SK-N-SH (cell line): ENCODE measurements at regions not wholly inside any gene's neighbourhood (a gene's known extent, or its start where the extent isn't known, plus 50 kb on each side); places are given as distances from the start of the nearest gene placed in this dataset.
A peak's percentile ranks its signal among the peaks of the same experiment; 100 is the strongest.

Experiments used
- CTCF ChIA-PET: fragments of 300-600, 350-600 bp; formaldehyde crosslinking; extraction: SDS; loops from one replicate; lab custom pipeline; 2021; lab: Yijun Ruan, JAX
- POLR2A ChIA-PET: fragments of 350-600 bp; sonication (Branson Sonifier 250); formaldehyde crosslinking; extraction: SDS; loops from one replicate; lab custom pipeline; 2020; ENCODE audit warnings: antibody characterized with exemption, inconsistent platforms; lab: Yijun Ruan, JAX
- DNase-seq: peaks from one replicate; pipeline ENCODE4 v3.0.0; 2012
- H2AFZ ChIP-seq: fragments of 200-600 bp; sonication (generic); 2 replicates; pipeline ENCODE4 v1.8.1; 2016; ENCODE audit warnings: antibody characterized with exemption, mild to moderate bottlenecking, low read depth
- H3F3A ChIP-seq: fragments of 200-600 bp; sonication (generic); replicated peaks from 2 replicates; pipeline ENCODE3; 2016; ENCODE audit warnings: antibody characterized with exemption, mild to moderate bottlenecking; ENCODE audit not compliant: insufficient read depth
- H3K27ac ChIP-seq, 2 experiments: fragments of 200-500 bp in 1 of 2; fragments of 200-600 bp in 1 of 2; sonication (Bioruptor generic) in 1 of 2; sonication (generic), shearing (Covaris generic) in 1 of 2; 2 replicates each; pipeline versions ENCODE4 v1.5.1 to v1.6.1; 2014 to 2016; ENCODE audit warnings: low read depth in 2 of 2, inconsistent platforms in 1 of 2, low read length in 1 of 2, mild to moderate bottlenecking in 1 of 2, mixed read lengths in 1 of 2
- H3K27me3 ChIP-seq: fragments of 200-600 bp; sonication (generic), shearing (Covaris generic); 2 replicates; pipeline ENCODE4 v1.6.1; 2016; ENCODE audit warnings: mixed run types; ENCODE audit not compliant: insufficient read depth
- H3K36me3 ChIP-seq, 2 experiments: fragments of 200-500 bp in 1 of 2; fragments of 200-600 bp in 1 of 2; sonication (Bioruptor generic) in 1 of 2; sonication (generic) in 1 of 2; replicated peaks in 1 of 2; 2 replicates each; pipeline versions ENCODE3 to v1.5.1; 2014 to 2016; ENCODE audit warnings: low read length in 1 of 2, mild to moderate bottlenecking in 1 of 2; ENCODE audit not compliant: insufficient read depth in 2 of 2, control insufficient read depth in 1 of 2
- H3K4me1 ChIP-seq, 2 experiments: fragments of 200-500 bp in 1 of 2; fragments of 200-600 bp in 1 of 2; sonication (Bioruptor generic) in 1 of 2; sonication (generic), shearing (Covaris generic) in 1 of 2; 2 replicates each; pipeline versions ENCODE4 v1.5.1 to v1.6.1; 2014 to 2016; ENCODE audit warnings: low read depth in 1 of 2, low read length in 1 of 2, mixed run types in 1 of 2; ENCODE audit not compliant: insufficient read depth in 2 of 2, control insufficient read depth in 1 of 2
- H3K4me2 ChIP-seq: fragments of 200-600 bp; sonication (generic), shearing (Covaris generic); 2 replicates; pipeline ENCODE4 v1.6.1; 2017; ENCODE audit warnings: mixed run types
- H3K4me3 ChIP-seq, 2 experiments: fragments of 200-500 bp in 1 of 2; fragments of 200-600 bp in 1 of 2; sonication (Bioruptor generic) in 1 of 2; sonication (generic), shearing (Covaris generic) in 1 of 2; 2 replicates each; pipeline versions ENCODE4 v1.5.1 to v1.8.1; 2014 to 2016; ENCODE audit warnings: low read depth in 2 of 2, inconsistent platforms in 1 of 2, low read length in 1 of 2, mild to moderate bottlenecking in 1 of 2, mixed read lengths in 1 of 2, moderate library complexity in 1 of 2
- H3K79me2 ChIP-seq: fragments of 200-600 bp; sonication (generic); 2 replicates; pipeline ENCODE4 v1.8.1; 2017; ENCODE audit warnings: mild to moderate bottlenecking; ENCODE audit not compliant: insufficient read depth
- H3K9ac ChIP-seq: fragments of 200-600 bp; sonication (generic); 2 replicates; pipeline ENCODE4 v1.6.1; 2017; ENCODE audit warnings: mixed run types
- H3K9me2 ChIP-seq: fragments of 200-600 bp; sonication (generic); 2 replicates; pipeline ENCODE4 v1.6.1; 2017; ENCODE audit warnings: mixed run types
- H3K9me3 ChIP-seq: fragments of 200-600 bp; sonication (generic); 2 replicates; pipeline ENCODE4 v1.6.1; 2017; ENCODE audit warnings: mixed run types, mild to moderate bottlenecking, moderate library complexity
- H4K20me1 ChIP-seq: fragments of 200-600 bp; sonication (generic); 2 replicates; pipeline ENCODE4 v1.6.1; 2017; ENCODE audit warnings: mild to moderate bottlenecking, mixed run types; ENCODE audit not compliant: insufficient read depth
- CHD2 ChIP-seq: fragments of 150-350 bp; IDR thresholded peaks from 2 replicates; pipeline ENCODE4 v1.6.1; 2018; ENCODE audit warnings: low read length; ENCODE audit not compliant: partially characterized antibody
- JUND ChIP-seq: IDR thresholded peaks from 2 replicates; pipeline ENCODE4 v1.4.0; 2012
- MXI1 ChIP-seq: IDR thresholded peaks from 2 replicates; pipeline ENCODE4 v1.6.1; 2012; ENCODE audit warnings: mild to moderate bottlenecking, low read depth, low read length, improper control_type of control experiment
- RCOR1 ChIP-seq: fragments of 150-350 bp; IDR thresholded peaks from 2 replicates; pipeline ENCODE4 v1.6.1; 2017; ENCODE audit warnings: antibody characterized with exemption, low read length
- RXRA ChIP-seq: IDR thresholded peaks from 2 replicates; pipeline ENCODE4 v1.4.0; 2012; ENCODE audit warnings: low read depth, mild to moderate bottlenecking, borderline replicate concordance
- USF1 ChIP-seq: IDR thresholded peaks from 2 replicates; pipeline ENCODE4 v1.4.0; 2012; ENCODE audit warnings: low read depth, borderline replicate concordance
- ZBTB33 ChIP-seq: IDR thresholded peaks from 2 replicates; pipeline ENCODE4 v1.4.0; 2012; ENCODE audit warnings: low read depth, borderline replicate concordance
- WGBS: methylation state at CpG from one replicate; pipeline ENCODE4 v1.1.6; 2017; ENCODE audit warnings: low lambda C conversion rate; 5-methylcytosine and 5-hydroxymethylcytosine counted together

- no peak overlapping the region for H3K4me2 ChIP-seq
- CTCF ChIA-PET = interaction anchor here (2.0 kb wide), 1 partner anchor 27 kb away, joined by 4 read pairs; no protein-coding TSS in a partner anchor
- H3K9me3 ChIP-seq = no peaks in the 10 kb centered on the region
- H3K4me3 ChIP-seq = no peak overlapping the region
- H3F3A ChIP-seq = no peaks in the 10 kb centered on the region
- H3K9me2 ChIP-seq = no peaks in the 10 kb centered on the region
- no peaks in the 10 kb centered on the region for H3K4me1 ChIP-seq
- H3K79me2 ChIP-seq = no peaks in the 10 kb centered on the region
- H3K36me3 ChIP-seq = no peaks in the 10 kb centered on the region
- 53% methylated on average over 12 of the region's 12 CpGs for WGBS
- no peaks in the 10 kb centered on the region for H3K27me3 ChIP-seq
- no peak overlapping the region for H2AFZ ChIP-seq
- TF ChIP-seq USF1 (no peak), ZBTB33 (no peak)
- TF ChIP-seq, all 33 proteins: peak for 0
- H3K9ac ChIP-seq = no peak overlapping the region
- H3K27ac ChIP-seq = no peak overlapping the region
- no peaks in the 10 kb centered on the region for H4K20me1 ChIP-seq
- POLR2A ChIA-PET = no interaction called here
- no peak for DNase-seq
These were observed 243.0 kb downstream of the TTC8 start for GRCh38 chr14:89067293-89067972.

- Histone ChIP-seq H3K9me2 (no peaks in the 10 kb centered on the region), H4K20me1 (no peaks in the 10 kb centered on the region), H3K79me2 (no peaks in the 10 kb centered on the region), H2AFZ (no peak overlapping the region), H3K9me3 (no peaks in the 10 kb centered on the region), H3K4me2 (no peak overlapping the region), H3K4me1 (peaks cover 0 to 2% of the 10 kb centered on the region in 2 experiments; a peak in 1 of 4 replicates), H3K27ac (no peak overlapping the region), H3K27me3 (no peaks in the 10 kb centered on the region; the same call in 1 of the 2 replicates), H3F3A (no peaks in the 10 kb centered on the region), H3K9ac (no peak overlapping the region), H3K4me3 (no peak overlapping the region), H3K36me3 (no peaks in the 10 kb centered on the region)
- TF ChIP-seq RXRA = no peak
- TF ChIP-seq MXI1 = no peak
- TF ChIP-seq JUND = no peak
- TF ChIP-seq RCOR1 = no peak
- TF ChIP-seq CHD2 = no peak
- peak; percentile 13 for DNase-seq
- ChIA-PET CTCF (interaction anchor here (0.7 to 1.1 kb wide), 2 partner anchors 15 to 306 kb away, joined by 3 read pairs; no protein-coding TSS in a partner anchor), POLR2A (no interaction called here)
- 56% methylated on average over 16 of the region's 16 CpGs for WGBS
These were observed 253.8 kb downstream of the TTC8 start for GRCh38 chr14:89078021-89078795.
